ENCODE measurements at regions not wholly inside any gene's neighbourhood (a gene's known extent, or its start where the extent isn't known, plus 50 kb on each side); places are given as distances from the start of the nearest gene placed in this dataset.

DNA sequence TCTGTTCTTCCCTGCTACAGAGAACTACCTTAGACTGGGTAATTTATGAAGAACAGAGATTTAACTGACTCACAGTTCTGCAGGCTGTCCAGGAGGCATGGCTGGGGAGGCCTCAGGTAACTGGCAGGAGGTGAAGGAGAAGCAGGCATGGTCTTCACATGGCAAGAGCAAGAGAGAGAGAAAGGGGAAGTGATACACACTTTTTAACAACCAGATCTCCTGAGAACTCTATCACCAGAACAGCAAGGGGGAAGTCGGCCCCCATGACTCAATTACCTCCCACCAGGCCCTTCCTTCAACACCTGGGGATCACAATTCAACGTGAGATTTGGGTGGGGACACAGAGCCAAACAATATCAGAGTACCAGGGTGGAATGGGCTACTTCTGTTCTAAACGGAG is 766.8 kb downstream of the TLE1 start:
- Histone ChIP-seq H3K9ac (ENCODE audit: low read length) (no peak overlapping the region), H3K27me3 (ENCODE audit: control insufficient read depth, insufficient read depth, low read length) (no peaks in the 10 kb centered on the region), H3K4me1 (ENCODE audit: control insufficient read depth, insufficient read depth, low read length) (no peaks in the 10 kb centered on the region), H3K9me3 (ENCODE audit: control insufficient read depth, insufficient read depth, low read depth, low read length) (peaks cover 10% of the 10 kb centered on the region; the same call in 1 of the 2 replicates), H3K27ac (ENCODE audit: low read depth, low read length) (no peak overlapping the region), H3K36me3 (ENCODE audit: control insufficient read depth, insufficient read depth, low read length) (no peaks in the 10 kb centered on the region), H3K4me3 (ENCODE audit: low read depth, low read length) (no peak overlapping the region)

DNA sequence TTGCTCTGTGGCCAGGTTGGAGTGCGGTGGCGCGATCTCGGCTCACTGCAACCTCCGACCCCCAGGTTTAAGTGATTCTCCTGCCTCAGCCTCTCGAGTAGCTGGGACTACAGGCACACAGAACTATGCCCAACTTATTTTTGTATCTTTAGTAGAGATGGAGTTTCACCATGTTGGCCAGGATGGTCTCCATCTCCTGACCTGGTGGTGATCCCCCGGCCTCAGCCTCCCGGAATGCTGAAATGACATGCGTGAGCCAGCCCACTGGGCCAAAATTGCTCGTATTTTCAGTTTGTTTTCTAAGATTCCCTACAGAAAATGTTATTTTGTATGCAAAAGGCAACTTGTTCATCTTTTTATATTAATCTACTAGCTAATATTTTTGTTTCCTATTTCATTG is 782.6 kb downstream of the TLE1 start:
- Histone ChIP-seq H3K4me3 (ENCODE audit: low read depth, low read length) (no peak overlapping the region), H3K4me1 (ENCODE audit: control insufficient read depth, insufficient read depth, low read length) (no peaks in the 10 kb centered on the region), H3K36me3 (ENCODE audit: control insufficient read depth, insufficient read depth, low read length) (no peaks in the 10 kb centered on the region), H3K9me3 (ENCODE audit: control insufficient read depth, insufficient read depth, low read depth, low read length) (no peaks in the 10 kb centered on the region), H3K9ac (ENCODE audit: low read length) (no peak overlapping the region), H3K27me3 (ENCODE audit: control insufficient read depth, insufficient read depth, low read length) (no peaks in the 10 kb centered on the region), H3K27ac (ENCODE audit: low read depth, low read length) (no peak overlapping the region)

DNA sequence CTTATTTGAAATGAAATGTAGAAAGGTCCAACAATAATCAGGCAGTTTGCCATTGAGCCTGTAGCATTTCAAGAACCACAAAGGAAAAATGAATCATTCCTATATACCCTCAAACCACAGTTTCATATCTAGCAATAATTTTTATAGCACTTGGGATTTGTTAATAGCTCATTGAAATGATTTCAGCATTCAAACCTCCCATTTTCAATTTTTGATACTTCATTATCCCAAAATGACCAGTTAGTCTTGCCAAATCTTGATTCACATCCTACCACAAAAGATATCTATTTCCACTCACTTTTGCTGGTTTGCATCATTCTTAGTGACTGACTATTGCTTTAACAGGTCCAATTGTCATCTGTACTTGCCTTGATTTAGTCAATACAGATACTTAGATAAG is 790.1 kb downstream of the TLE1 start:
- no peaks in the 10 kb centered on the region for H3K36me3 ChIP-seq (ENCODE audit: control insufficient read depth, insufficient read depth, low read length)
- H3K4me1 ChIP-seq (ENCODE audit: control insufficient read depth, insufficient read depth, low read length), result no peaks in the 10 kb centered on the region
- H3K27ac ChIP-seq (ENCODE audit: low read depth, low read length), result no peak overlapping the region
- no peak overlapping the region for H3K4me3 ChIP-seq (ENCODE audit: low read depth, low read length)
- peaks cover 8% of the 10 kb centered on the region; the same call in 1 of the 2 replicates for H3K9me3 ChIP-seq (ENCODE audit: control insufficient read depth, insufficient read depth, low read depth, low read length)
- H3K27me3 ChIP-seq (ENCODE audit: control insufficient read depth, insufficient read depth, low read length), result no peaks in the 10 kb centered on the region
- no peak overlapping the region for H3K9ac ChIP-seq (ENCODE audit: low read length)

DNA sequence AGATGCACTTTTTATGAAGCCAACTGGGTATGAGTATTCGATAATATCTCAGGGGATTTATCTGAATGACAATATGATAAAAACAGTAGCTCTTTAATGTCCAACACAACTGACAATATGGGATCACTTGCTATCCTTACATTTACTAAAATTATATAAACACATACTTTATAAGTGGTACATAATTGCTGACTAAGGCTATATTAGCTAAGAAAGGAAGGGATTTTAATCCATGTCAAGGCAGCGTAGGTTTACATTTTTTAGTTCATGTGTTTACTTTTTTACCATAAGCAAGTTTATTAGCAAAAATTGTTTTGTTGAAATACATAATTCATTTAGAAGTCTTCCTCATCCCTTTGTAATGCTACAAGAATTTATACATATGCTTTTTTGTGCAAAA is 796.2 kb downstream of the TLE1 start:
- H3K9ac ChIP-seq (ENCODE audit: low read length), result no peak overlapping the region
- H3K4me1 ChIP-seq (ENCODE audit: control insufficient read depth, insufficient read depth, low read length), result no peaks in the 10 kb centered on the region
- no peak overlapping the region for H3K4me3 ChIP-seq (ENCODE audit: low read depth, low read length)
- no peaks in the 10 kb centered on the region for H3K27me3 ChIP-seq (ENCODE audit: control insufficient read depth, insufficient read depth, low read length)
- no peaks in the 10 kb centered on the region for H3K36me3 ChIP-seq (ENCODE audit: control insufficient read depth, insufficient read depth, low read length)
- H3K27ac ChIP-seq (ENCODE audit: low read depth, low read length), result no peak overlapping the region
- peaks cover 8% of the 10 kb centered on the region; the same call in 1 of the 2 replicates for H3K9me3 ChIP-seq (ENCODE audit: control insufficient read depth, insufficient read depth, low read depth, low read length)

DNA sequence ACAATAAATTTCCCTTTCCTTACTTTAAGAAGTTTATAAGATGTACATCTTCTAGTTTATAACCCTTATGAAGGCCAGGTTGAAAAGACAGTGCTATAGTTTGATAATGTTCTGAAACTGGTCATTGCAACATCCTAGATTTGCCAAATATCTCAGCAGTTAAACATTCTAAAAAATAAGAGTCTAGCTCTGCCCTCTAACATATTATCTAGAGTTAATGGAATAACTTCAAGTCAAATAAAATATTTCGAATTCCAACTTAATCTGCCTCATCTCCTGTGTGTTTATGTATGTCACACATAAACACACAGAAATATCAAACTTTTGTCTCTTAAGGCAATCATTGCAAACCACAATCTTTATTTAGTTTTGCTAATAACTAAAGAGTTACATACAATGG is 796.6 kb downstream of the TLE1 start:
- no peak overlapping the region for H3K9ac ChIP-seq (ENCODE audit: low read length)

DNA sequence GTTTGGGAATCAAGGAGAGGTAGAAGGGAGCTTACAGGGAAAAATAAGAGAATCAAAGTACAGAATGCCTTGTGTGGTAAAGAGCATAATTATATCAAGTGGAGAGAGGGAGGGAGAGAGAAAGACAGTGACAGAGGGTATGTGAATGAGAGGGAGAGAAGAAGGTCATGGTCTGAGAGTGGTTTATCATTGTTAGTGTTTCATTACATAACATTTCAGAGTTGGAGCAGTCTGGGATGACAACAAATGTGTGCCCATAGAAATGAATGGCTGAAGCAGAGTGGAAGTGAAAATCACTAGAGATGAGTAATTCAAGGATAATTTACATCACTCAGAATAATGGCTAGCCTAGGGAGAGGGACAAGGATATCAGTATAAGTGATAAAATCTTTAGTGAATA is 799.2 kb downstream of the TLE1 start:
- Histone ChIP-seq H3K4me3 (ENCODE audit: low read depth, low read length) (no peak overlapping the region), H3K27ac (ENCODE audit: low read depth, low read length) (no peak overlapping the region), H3K9me3 (ENCODE audit: control insufficient read depth, insufficient read depth, low read depth, low read length) (peaks cover 5% of the 10 kb centered on the region; the same call in 1 of the 2 replicates), H3K36me3 (ENCODE audit: control insufficient read depth, insufficient read depth, low read length) (no peaks in the 10 kb centered on the region), H3K9ac (ENCODE audit: low read length) (no peak overlapping the region), H3K4me1 (ENCODE audit: control insufficient read depth, insufficient read depth, low read length) (no peaks in the 10 kb centered on the region), H3K27me3 (ENCODE audit: control insufficient read depth, insufficient read depth, low read length) (no peaks in the 10 kb centered on the region)

More for the DNA sequence above, 796.6 kb downstream of the TLE1 start:
- peaks cover 8% of the 10 kb centered on the region; the same call in 1 of the 2 replicates for H3K9me3 ChIP-seq (ENCODE audit: control insufficient read depth, insufficient read depth, low read depth, low read length)
- H3K4me3 ChIP-seq (ENCODE audit: low read depth, low read length), result no peak overlapping the region
- H3K27me3 ChIP-seq (ENCODE audit: control insufficient read depth, insufficient read depth, low read length), result no peaks in the 10 kb centered on the region
- no peaks in the 10 kb centered on the region for H3K36me3 ChIP-seq (ENCODE audit: control insufficient read depth, insufficient read depth, low read length)
- H3K4me1 ChIP-seq (ENCODE audit: control insufficient read depth, insufficient read depth, low read length), result no peaks in the 10 kb centered on the region
- no peak overlapping the region for H3K27ac ChIP-seq (ENCODE audit: low read depth, low read length)

DNA sequence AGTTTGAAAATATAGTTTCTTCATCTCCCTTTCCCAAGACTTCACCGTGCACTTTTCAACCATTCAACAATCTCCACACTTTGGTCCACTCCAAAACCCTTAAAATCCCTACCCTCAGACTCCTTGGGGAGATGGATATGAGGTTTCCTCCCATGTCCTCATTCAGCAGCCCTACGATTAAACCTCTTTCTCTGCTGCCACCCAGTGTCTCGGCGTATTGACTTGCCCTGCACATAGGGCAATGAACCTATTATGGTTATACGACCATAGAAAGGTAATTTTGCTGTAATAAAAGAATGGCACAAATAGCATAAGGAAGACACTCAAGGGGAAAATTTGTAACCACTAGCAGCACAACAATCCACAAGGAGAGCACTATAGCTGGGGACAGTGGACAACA is 803.5 kb downstream of the TLE1 start:
- Histone ChIP-seq H3K9ac (ENCODE audit: low read length) (no peak overlapping the region), H3K27me3 (ENCODE audit: control insufficient read depth, insufficient read depth, low read length) (no peaks in the 10 kb centered on the region), H3K36me3 (ENCODE audit: control insufficient read depth, insufficient read depth, low read length) (no peaks in the 10 kb centered on the region)

DNA sequence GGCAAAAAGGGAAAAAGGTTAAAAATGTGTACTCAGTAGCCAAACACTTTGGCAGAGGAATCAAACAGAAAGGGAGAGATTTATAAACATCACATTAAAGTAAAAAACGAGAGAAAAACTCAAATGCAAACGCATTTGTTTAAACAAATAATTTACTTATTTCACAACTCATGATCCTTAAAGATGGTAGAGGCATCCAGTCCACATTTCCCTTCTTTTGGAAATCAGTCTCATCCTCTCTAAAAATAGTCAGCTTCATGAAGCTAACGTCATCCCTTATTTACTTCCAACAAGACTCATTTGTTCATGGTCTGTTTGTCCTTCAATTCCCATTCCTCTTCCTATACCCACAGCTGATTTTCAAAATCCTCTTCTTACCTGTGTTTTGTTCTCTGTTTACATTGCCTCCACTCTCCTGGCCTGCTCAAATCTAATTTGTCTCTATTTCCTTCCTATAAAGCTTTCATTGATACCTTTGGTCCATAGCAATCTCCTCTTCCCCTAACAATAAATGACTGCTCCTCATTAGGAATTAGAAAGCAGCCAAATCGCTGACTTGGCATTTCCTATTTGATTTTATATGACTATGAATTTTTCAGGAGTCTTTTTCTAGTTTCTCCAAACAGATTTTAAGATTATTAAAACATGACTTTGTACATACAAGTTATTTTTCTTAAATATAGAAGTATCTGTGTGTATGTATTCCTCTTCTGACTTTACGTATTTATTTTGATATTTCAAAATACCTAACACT is 805.3 kb downstream of the TLE1 start:
- Histone ChIP-seq H3K4me1 (ENCODE audit: control insufficient read depth, insufficient read depth, low read length) (peaks cover 18% of the 10 kb centered on the region), H3K9me3 (ENCODE audit: control insufficient read depth, insufficient read depth, low read depth, low read length) (no peaks in the 10 kb centered on the region), H3K27ac (ENCODE audit: low read depth, low read length) (no peak overlapping the region), H3K27me3 (ENCODE audit: control insufficient read depth, insufficient read depth, low read length) (no peaks in the 10 kb centered on the region), H3K9ac (ENCODE audit: low read length) (no peak overlapping the region), H3K36me3 (ENCODE audit: control insufficient read depth, insufficient read depth, low read length) (no peaks in the 10 kb centered on the region), H3K4me3 (ENCODE audit: low read depth, low read length) (no peak overlapping the region)

More for the DNA sequence above, 803.5 kb downstream of the TLE1 start:
- Histone ChIP-seq H3K27ac (ENCODE audit: low read depth, low read length) (no peak overlapping the region), H3K4me3 (ENCODE audit: low read depth, low read length) (no peak overlapping the region), H3K9me3 (ENCODE audit: control insufficient read depth, insufficient read depth, low read depth, low read length) (no peaks in the 10 kb centered on the region), H3K4me1 (ENCODE audit: control insufficient read depth, insufficient read depth, low read length) (peaks cover 17% of the 10 kb centered on the region)

DNA sequence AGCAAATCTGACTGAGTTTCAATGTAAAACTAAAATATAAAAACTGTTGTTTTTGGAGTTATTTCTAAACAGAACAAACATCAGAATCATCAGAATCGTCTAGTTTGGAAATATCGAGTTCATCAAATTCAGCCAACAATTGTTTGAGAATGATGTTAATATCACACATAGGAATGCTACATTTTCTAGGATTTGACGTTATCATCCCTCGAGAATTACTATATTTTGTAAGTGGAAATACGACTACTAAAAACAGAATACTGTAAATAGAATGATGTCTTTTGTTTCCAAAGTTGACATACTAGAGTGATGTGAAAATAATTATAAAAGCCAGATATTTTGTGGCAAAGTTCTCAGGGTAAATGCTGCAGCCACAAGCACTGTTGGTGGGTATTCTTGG is 805.9 kb downstream of the TLE1 start:
- H3K9me3 ChIP-seq (ENCODE audit: control insufficient read depth, insufficient read depth, low read depth, low read length), result no peaks in the 10 kb centered on the region
- H3K4me1 ChIP-seq (ENCODE audit: control insufficient read depth, insufficient read depth, low read length), result peaks cover 18% of the 10 kb centered on the region
- H3K4me3 ChIP-seq (ENCODE audit: low read depth, low read length), result no peak overlapping the region
- no peaks in the 10 kb centered on the region for H3K36me3 ChIP-seq (ENCODE audit: control insufficient read depth, insufficient read depth, low read length)
- no peak overlapping the region for H3K9ac ChIP-seq (ENCODE audit: low read length)
- no peaks in the 10 kb centered on the region for H3K27me3 ChIP-seq (ENCODE audit: control insufficient read depth, insufficient read depth, low read length)
- H3K27ac ChIP-seq (ENCODE audit: low read depth, low read length), result no peak overlapping the region

DNA sequence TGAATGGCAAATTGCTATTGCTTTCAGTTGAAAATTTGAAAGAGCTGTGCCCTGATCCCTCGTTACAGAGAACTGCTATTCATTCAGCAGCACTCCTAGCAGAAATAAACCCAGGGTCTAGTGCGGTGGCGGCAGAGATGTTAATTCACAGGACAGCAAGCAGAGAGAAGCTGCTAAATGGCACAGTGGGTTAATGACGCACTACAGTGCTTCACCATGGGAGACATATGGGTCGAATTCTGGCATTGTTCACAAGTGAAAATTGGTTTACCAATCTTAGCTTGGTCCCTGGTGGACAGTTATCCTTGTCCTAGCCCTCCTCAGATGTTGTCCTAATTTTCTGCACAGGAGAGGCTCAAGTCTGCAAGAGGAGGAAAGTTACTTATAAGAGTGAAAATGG is 807.4 kb downstream of the TLE1 start:
- no peak overlapping the region for H3K27ac ChIP-seq (ENCODE audit: low read depth, low read length)
- H3K9ac ChIP-seq (ENCODE audit: low read length), result no peak overlapping the region
- H3K9me3 ChIP-seq (ENCODE audit: control insufficient read depth, insufficient read depth, low read depth, low read length), result no peaks in the 10 kb centered on the region
- H3K27me3 ChIP-seq (ENCODE audit: control insufficient read depth, insufficient read depth, low read length), result no peaks in the 10 kb centered on the region
- H3K36me3 ChIP-seq (ENCODE audit: control insufficient read depth, insufficient read depth, low read length), result no peaks in the 10 kb centered on the region
- H3K4me3 ChIP-seq (ENCODE audit: low read depth, low read length), result no peak overlapping the region
- H3K4me1 ChIP-seq (ENCODE audit: control insufficient read depth, insufficient read depth, low read length), result peaks cover 18% of the 10 kb centered on the region

DNA sequence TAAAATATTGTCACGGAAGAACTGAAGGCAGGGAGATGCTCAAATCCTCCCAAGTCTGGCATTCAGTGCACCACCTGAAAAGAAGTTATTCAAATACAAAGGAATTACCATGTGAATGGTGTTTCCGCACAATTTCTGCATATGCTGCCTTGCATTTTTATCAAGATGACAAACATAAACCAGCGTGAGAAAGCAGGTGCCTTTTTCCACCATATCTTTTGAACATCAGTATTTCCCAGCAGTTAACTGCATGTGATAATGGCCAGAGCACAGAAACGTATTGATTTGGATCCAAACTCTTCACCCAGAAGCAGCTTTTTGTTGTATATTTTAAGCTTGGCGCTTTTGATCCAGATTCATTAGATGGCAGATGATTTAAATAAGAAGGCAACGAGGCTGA is 808.0 kb downstream of the TLE1 start:
- Histone ChIP-seq H3K27me3 (ENCODE audit: control insufficient read depth, insufficient read depth, low read length) (no peaks in the 10 kb centered on the region), H3K4me3 (ENCODE audit: low read depth, low read length) (no peak overlapping the region), H3K9ac (ENCODE audit: low read length) (no peak overlapping the region), H3K36me3 (ENCODE audit: control insufficient read depth, insufficient read depth, low read length) (no peaks in the 10 kb centered on the region), H3K4me1 (ENCODE audit: control insufficient read depth, insufficient read depth, low read length) (peaks cover 18% of the 10 kb centered on the region), H3K27ac (ENCODE audit: low read depth, low read length) (no peak overlapping the region), H3K9me3 (ENCODE audit: control insufficient read depth, insufficient read depth, low read depth, low read length) (no peaks in the 10 kb centered on the region)
